NCI-H526 treated with DMSO at 0.1 percent for 48 hours (cell line): ENCODE measurements at regions not wholly inside any gene's neighbourhood (a gene's known extent, or its start where the extent isn't known, plus 50 kb on each side); places are given as distances from the start of the nearest gene placed in this dataset.

Source experiments
- DNase-seq: peaks from one replicate; lab custom pipeline; 2025; lab: John Stamatoyannopoulos, UW

GRCh38 chr11:42595876-42596275 is 715.9 kb upstream of the API5 start:
- no peak for DNase-seq

GRCh38 chr11:42596576-42597145 is 715.1 kb upstream of the API5 start:
- DNase-seq: no peak

GRCh38 chr11:42598341-42598740 is 713.5 kb upstream of the API5 start:
- DNase-seq: no peak

GRCh38 chr11:42620796-42621195 is 691.0 kb upstream of the API5 start:
- DNase-seq: no peak

- no peak for DNase-seq
Measured at GRCh38 chr11:42625757-42626665, 685.8 kb upstream of the API5 start.

- DNase-seq: no peak
Measured at GRCh38 chr11:42631220-42631843, 680.5 kb upstream of the API5 start.

GRCh38 chr11:42646959-42647358 is 664.8 kb upstream of the API5 start:
- no peak for DNase-seq

GRCh38 chr11:42647993-42648392 is 663.8 kb upstream of the API5 start:
- DNase-seq: no peak

GRCh38 chr11:42651621-42652020 is 660.2 kb upstream of the API5 start:
- DNase-seq: no peak

GRCh38 chr11:42657169-42657568 is 654.6 kb upstream of the API5 start:
- DNase-seq: no peak

GRCh38 chr11:42661942-42662341 is 649.9 kb upstream of the API5 start:
- no peak for DNase-seq

- DNase-seq: no peak
Measured at GRCh38 chr11:42669248-42669976, 642.4 kb upstream of the API5 start.

- DNase-seq: no peak
Measured at GRCh38 chr11:42674436-42674835, 637.4 kb upstream of the API5 start.

GRCh38 chr11:42707541-42707940 is 604.3 kb upstream of the API5 start:
- DNase-seq: no peak

- no peak for DNase-seq
Measured at GRCh38 chr11:42709216-42709615, 602.6 kb upstream of the API5 start.

GRCh38 chr11:42713279-42713678 is 598.5 kb upstream of the API5 start:
- no peak for DNase-seq

- DNase-seq: no peak
Measured at GRCh38 chr11:42713753-42714152, 598.0 kb upstream of the API5 start.

GRCh38 chr11:42720716-42721563 is 590.9 kb upstream of the API5 start:
- no peak for DNase-seq

GRCh38 chr11:42727879-42728278 is 583.9 kb upstream of the API5 start:
- no peak for DNase-seq

GRCh38 chr11:42762348-42762747 is 549.4 kb upstream of the API5 start:
- no peak for DNase-seq

GRCh38 chr11:42764936-42765335 is 546.9 kb upstream of the API5 start:
- DNase-seq: no peak

- no peak for DNase-seq
Measured at GRCh38 chr11:42768576-42768975, 543.2 kb upstream of the API5 start.
